ENCODE measurements at regions not wholly inside any gene's neighbourhood (a gene's known extent, or its start where the extent isn't known, plus 50 kb on each side); places are given as distances from the start of the nearest gene placed in this dataset.

DNA sequence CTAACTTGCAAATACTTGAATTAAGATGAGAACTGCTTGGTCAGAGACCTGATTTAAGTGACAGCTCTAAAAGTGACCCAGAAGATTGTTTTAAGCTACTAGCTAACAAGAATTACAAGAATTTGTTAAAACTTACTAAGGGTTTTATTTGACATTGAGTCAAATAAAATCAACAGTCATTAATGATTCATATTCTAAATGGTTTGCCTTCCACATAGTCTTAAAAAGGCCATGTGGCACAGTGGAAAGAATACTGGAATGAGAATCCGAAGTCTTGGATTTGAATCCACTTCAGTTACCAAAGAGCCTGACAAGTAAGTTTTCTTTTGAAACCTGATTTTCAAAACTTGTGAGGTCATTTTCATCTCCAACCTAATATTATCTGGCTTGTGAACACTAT lies 489.3 kb downstream of the ADCYAP1 start:
- Histone ChIP-seq H3K27me3 (no peaks in the 10 kb centered on the region), H3K4me1 (no peaks in the 10 kb centered on the region), H3K9me3 (no peaks in the 10 kb centered on the region), H3K27ac (no peak overlapping the region), H3K36me3 (no peaks in the 10 kb centered on the region), H3K4me3 (no peak overlapping the region)
- DNase-seq: no peak
- TF ChIP-seq POLR2A (IDR thresholded peaks at IDR 0.05): no peak
- TF ChIP-seq, protein P1, sequence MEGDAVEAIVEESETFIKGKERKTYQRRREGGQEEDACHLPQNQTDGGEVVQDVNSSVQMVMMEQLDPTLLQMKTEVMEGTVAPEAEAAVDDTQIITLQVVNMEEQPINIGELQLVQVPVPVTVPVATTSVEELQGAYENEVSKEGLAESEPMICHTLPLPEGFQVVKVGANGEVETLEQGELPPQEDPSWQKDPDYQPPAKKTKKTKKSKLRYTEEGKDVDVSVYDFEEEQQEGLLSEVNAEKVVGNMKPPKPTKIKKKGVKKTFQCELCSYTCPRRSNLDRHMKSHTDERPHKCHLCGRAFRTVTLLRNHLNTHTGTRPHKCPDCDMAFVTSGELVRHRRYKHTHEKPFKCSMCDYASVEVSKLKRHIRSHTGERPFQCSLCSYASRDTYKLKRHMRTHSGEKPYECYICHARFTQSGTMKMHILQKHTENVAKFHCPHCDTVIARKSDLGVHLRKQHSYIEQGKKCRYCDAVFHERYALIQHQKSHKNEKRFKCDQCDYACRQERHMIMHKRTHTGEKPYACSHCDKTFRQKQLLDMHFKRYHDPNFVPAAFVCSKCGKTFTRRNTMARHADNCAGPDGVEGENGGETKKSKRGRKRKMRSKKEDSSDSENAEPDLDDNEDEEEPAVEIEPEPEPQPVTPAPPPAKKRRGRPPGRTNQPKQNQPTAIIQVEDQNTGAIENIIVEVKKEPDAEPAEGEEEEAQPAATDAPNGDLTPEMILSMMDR (IDR thresholded peaks at IDR 0.05): no peak
- TF ChIP-seq EP300 (IDR thresholded peaks at IDR 0.05): no peak
- TF ChIP-seq POLR2AphosphoS5 (IDR thresholded peaks at IDR 0.05): no peak
- 87 to 93% methylated on average over 1 of the region's 1 CpG for WGBS, 2 donors
- intact Hi-C loops (cut with DNase I): no loop called here

- TF ChIP-seq POLR2AphosphoS5 (IDR thresholded peaks at IDR 0.05) (no peak), POLR2A (IDR thresholded peaks at IDR 0.05) (no peak), EP300 (IDR thresholded peaks at IDR 0.05) (no peak)
- TF ChIP-seq, protein P1 (IDR thresholded peaks at IDR 0.05): no peak
- intact Hi-C loops (cut with DNase I): no loop called here
Observed at GRCh38 chr18:1394426-1394825, 489.8 kb downstream of the ADCYAP1 start.

GRCh38 chr18:1394966-1395365 lies 490.3 kb downstream of the ADCYAP1 start:
- Histone ChIP-seq H3K4me3 (no peak overlapping the region), H3K36me3 (no peaks in the 10 kb centered on the region), H3K9me3 (no peaks in the 10 kb centered on the region), H3K27me3 (no peaks in the 10 kb centered on the region), H3K4me1 (no peaks in the 10 kb centered on the region), H3K27ac (no peak overlapping the region)
- intact Hi-C loops (cut with DNase I): no loop called here
- no peak for DNase-seq
- WGBS, 2 donors: 81 to 90% methylated on average over 5 of the region's 5 CpGs
- no peak for TF ChIP-seq EP300 (IDR thresholded peaks at IDR 0.05)
- TF ChIP-seq POLR2A (IDR thresholded peaks at IDR 0.05): no peak
- TF ChIP-seq, protein P1 (IDR thresholded peaks at IDR 0.05): no peak
- no peak for TF ChIP-seq POLR2AphosphoS5 (IDR thresholded peaks at IDR 0.05)

More at GRCh38 chr18:1394426-1394825, 489.8 kb downstream of the ADCYAP1 start:
- Histone ChIP-seq H3K4me1 (no peaks in the 10 kb centered on the region), H3K36me3 (no peaks in the 10 kb centered on the region), H3K27ac (no peak overlapping the region), H3K27me3 (no peaks in the 10 kb centered on the region), H3K4me3 (no peak overlapping the region), H3K9me3 (no peaks in the 10 kb centered on the region)
- WGBS, 2 donors: 76 to 81% methylated on average over 1 of the region's 1 CpG
- no peak for DNase-seq

- Histone ChIP-seq H3K27ac (no peak overlapping the region), H3K9me3 (no peaks in the 10 kb centered on the region), H3K27me3 (no peaks in the 10 kb centered on the region), H3K4me1 (peaks cover 0 to 12% (median 0%) of the 10 kb centered on the region in 4 donors), H3K36me3 (no peaks in the 10 kb centered on the region), H3K4me3 (no peak overlapping the region)
- intact Hi-C loops (cut with DNase I): no loop called here
- WGBS, 2 donors: 30 to 38% methylated on average over 2 of the region's 2 CpGs
- DNase-seq: no peak
- TF ChIP-seq, protein P1 (IDR thresholded peaks at IDR 0.05): no peak
- TF ChIP-seq POLR2A (IDR thresholded peaks at IDR 0.05) (no peak), POLR2AphosphoS5 (IDR thresholded peaks at IDR 0.05) (no peak), EP300 (IDR thresholded peaks at IDR 0.05) (no peak)
Observed at GRCh38 chr18:1408376-1408775, 503.7 kb downstream of the ADCYAP1 start.

DNA sequence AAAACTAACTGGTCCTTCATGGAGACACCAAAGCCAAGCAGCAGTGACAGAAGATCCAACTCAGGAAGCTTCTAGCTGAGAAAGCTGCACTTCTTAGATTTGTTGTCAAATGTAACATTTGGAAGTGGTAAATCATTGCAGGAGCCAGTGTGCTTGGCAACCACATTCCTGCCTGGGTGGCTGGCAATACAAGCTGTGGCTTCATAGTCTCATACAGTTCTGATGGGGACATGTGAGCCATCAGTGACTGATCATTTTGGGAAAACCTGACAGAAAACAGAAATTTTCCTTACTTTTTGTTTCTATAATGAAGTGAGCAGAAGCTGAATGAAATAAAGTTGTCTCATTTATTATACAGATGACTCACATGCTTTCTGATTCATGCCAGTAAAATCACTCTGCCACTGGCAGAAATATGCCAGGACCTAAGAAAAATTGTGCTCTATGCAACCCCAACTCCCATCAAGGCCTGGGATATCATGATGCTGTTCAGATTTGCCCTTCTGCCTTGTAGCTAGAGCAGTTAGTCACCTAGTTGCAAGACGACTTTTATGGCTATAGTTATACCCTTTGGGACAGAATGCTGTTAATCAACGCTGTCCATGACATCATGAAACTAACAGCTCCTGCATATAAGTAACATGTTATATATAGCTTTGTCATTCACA lies 508.1 kb downstream of the ADCYAP1 start:
- Histone ChIP-seq H3K4me3 (no peak overlapping the region), H3K9me3 (no peaks in the 10 kb centered on the region), H3K27me3 (no peaks in the 10 kb centered on the region), H3K27ac (no peak overlapping the region), H3K4me1 (peaks cover 0 to 18% (median 0%) of the 10 kb centered on the region in 4 donors), H3K36me3 (no peaks in the 10 kb centered on the region)
- WGBS, 2 donors: 46 to 49% methylated on average over 2 of the region's 2 CpGs
- intact Hi-C loops (cut with DNase I): no loop called here
- DNase-seq: no peak
- TF ChIP-seq POLR2A (IDR thresholded peaks at IDR 0.05) (no peak), EP300 (IDR thresholded peaks at IDR 0.05) (no peak), POLR2AphosphoS5 (IDR thresholded peaks at IDR 0.05) (no peak)
- TF ChIP-seq, protein P1 (IDR thresholded peaks at IDR 0.05): no peak

Measured in sigmoid colon (tissue), 6 donors.